Cerebellar nuclear complex (tissue), 1 donor: ENCODE measurements at regions not wholly inside any gene's neighbourhood (a gene's known extent, or its start where the extent isn't known, plus 50 kb on each side); places are given as distances from the start of the nearest gene placed in this dataset.

Source experiments
- DNase-seq, 2 experiments: peaks; one replicate each; lab custom pipeline; 2025; lab: John Stamatoyannopoulos, UW

- no peak for DNase-seq
Observed at GRCh38 chr11:79570104-79570503, 129.3 kb upstream of the TENM4 start.

DNA sequence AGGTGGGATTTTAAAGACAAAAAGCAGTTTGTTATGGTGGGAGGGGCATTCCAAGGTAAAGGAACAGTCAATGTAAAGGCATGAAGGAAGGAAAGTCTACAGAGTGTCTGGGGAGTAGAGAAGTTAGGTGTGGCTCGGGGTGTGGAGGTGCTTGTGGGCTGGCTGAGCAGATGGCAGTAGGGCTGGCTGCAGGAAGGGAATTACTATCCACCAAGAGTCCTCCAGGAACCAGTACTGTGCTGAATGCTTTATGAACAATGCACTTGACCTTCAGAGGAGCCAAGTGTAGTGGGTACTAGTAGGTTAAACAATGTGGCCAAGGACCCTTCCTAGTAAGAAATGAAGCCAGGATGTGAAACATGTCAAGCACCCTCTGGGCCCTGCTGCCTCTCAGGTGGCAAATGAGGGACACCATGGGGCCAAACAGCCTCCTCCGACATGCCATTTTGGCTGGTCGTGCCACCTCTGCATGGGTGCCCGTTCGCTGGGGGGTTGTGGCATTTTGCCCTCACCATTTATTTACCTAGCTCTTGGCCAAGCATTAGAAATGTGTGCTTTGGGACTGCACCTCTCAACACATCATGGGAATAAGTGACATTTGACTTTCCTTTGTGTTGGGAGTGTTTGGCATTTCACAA lies 123.6 kb upstream of the TENM4 start:
- DNase-seq = no peak

DNA sequence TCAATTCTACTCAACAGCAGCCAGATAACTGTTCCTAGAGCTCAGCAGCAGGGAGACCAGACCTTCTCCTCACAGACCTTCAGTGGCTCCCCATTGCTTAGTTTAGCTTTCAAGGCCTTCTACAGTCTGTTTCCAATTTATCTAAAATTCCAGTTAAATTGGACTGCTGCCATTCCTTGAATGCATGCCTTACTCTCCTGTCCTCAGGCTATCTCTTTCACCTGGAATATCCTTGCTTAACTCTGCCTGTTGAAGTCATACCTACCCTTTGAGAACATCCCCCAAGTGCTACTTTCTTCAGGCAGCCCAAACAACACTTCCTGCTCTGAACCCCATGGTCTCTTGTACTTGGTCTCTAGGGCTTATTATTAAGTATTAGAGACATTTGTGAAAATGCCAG lies 120.7 kb upstream of the TENM4 start:
- DNase-seq = no peak

DNA sequence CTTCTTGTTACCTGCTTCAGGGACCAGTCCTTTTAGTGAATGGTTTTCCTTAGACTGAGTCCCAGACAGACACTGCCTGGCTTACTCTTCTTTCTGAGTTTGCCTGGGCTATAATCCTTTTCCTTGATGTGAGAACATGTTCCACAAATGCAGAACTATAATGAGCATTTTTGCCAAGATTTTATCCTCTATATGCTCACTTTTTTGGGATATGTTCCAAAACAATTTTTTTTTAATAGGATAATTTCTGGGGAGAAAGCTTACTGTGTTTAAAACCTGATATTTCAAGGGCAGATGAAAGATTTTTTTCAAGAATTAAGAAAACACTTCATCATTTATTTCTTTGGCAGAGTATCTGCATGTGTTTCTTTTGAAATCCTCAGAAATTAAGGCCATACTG lies 110.0 kb upstream of the TENM4 start:
- no peak for DNase-seq

GRCh38 chr11:79547256-79547655 lies 106.4 kb upstream of the TENM4 start:
- no peak for DNase-seq

GRCh38 chr11:79546351-79546750 lies 105.5 kb upstream of the TENM4 start:
- DNase-seq = no peak

DNA sequence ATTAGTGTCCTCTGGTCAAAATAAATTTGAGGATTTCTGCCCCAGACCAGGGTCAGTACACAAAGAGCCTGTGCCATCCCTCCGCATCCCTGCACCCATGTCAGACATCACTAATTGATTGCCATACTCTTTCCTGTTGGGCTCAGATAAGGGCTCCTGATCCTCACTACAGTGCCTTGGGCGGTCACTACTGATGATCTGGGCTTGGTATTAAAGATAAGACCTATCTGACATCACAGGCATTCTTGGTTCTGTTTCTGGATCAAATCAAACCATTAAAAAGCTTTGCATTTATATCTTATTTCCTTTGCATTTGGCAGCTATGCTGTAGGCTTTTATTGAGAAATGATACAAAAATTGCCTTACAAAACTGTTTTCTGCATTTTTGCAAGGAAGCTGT lies 103.5 kb upstream of the TENM4 start:
- DNase-seq = no peak

- no peak for DNase-seq
Observed at GRCh38 chr11:79543101-79543500, 102.3 kb upstream of the TENM4 start.

DNA sequence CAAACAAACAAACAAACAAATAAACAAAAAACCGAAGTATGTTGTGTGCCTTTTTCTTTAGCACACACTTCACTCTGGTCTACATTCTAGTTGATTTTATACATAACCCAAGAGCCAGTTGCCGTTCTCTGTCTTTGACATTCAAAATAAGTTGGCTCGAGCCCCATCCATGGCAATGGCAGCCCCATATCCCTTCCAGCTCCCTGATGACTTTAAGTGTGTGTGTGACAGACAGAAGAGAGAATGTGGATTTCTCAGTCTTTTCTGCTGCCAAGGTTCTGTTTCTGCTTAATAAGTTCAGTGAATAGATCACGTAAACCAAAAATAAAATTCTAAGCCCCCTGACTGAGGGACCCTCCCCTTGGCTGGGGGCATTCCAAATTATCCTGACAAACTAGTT lies 100.6 kb upstream of the TENM4 start:
- no peak for DNase-seq

DNA sequence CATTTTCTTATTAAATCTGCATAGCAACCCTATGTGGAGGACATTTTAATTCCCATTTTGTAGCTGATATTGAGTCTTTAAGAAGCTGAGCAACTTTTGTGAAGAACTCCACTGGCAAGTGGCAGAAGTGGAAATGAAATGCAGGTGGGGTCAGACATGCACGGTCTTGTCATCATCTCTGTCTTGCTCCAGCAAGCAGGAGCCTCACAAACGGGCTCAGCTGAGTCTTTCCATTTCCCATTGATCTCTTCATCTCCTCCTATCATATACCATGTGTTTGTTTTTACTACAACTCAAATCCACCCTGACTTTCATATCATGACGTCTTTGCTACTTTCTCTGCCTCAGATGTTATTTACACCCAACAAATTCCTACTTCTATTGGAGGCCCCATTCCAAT lies 97.9 kb upstream of the TENM4 start:
- no peak for DNase-seq

- no peak for DNase-seq
Observed at GRCh38 chr11:79536155-79536917, 95.5 kb upstream of the TENM4 start.

DNA sequence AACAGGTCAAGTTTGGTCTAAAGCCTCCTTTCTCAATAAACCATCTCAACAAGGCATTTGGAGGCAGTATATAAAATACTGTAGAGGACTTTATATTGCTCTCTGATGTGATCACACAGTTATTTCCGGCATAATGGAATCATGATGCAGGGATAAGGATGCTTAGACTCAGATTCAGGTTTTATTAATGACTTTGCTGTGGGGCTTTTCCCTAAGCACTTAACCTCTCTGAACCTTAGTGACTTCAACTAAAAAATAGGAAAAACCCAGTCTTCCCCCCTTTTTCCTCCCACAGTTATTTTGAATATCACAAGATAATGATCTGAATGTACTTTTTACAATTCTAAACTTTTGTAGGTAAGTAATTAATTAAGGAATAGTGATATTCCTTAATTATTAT lies 94.8 kb upstream of the TENM4 start:
- DNase-seq = no peak

DNA sequence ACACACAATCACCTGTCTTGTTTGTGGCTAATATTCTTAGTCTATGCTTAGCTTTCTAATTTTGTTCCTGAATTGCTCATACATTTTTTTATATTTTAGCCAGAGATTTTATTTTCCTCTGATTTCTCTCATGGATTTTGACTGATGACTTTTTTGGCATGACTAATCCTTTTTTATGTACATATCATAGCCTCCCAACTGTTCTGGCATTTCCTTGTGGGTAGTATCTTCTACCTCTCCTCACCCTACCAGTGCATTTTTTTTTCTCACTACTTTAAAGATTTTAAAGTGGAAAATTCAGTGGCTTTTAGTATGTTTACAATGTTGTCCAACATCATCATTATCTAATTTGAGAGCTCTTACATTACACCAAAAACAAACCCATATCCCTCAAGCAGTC lies 84.4 kb upstream of the TENM4 start:
- DNase-seq = no peak

DNA sequence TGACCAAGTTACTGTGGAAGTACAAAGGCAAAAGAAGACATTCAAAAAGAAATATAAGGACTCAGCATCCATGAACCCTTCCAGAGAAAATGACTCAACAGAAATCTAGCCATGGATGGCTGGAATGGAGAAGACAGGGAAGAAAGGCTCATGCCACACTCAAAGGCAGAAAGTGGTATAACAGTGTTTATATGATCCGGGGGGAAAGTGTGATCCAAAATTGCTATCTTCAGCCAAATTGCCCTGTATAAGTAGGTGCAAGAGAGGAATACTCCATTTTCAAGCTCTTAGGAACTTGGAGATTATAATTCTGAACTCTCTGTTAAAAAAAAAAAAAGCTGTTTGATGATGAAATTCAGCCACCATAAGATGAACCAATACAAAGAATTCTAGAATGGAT lies 81.8 kb upstream of the TENM4 start:
- no peak for DNase-seq

DNA sequence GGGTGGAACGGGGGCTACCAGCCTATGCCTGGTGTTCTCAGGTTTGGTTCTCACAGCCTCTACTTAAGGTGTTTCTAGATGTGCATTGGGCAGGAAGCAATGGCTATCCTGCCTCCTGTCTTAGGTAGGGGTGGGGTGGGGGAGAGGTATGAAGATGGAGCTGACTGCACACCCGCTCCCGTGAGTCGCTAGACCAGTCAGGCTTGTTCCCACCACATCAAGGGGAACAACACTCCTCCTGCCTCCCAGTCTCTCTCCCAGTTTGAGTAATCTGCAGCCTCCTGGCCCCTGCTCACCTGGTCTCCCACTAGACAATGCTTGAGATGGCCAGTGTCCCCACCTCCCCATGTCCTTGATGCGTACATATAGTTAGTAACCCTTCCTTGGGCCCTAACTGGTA lies 79.3 kb upstream of the TENM4 start:
- DNase-seq = no peak

- DNase-seq = no peak
Observed at GRCh38 chr11:79515781-79516180, 75.0 kb upstream of the TENM4 start.

DNA sequence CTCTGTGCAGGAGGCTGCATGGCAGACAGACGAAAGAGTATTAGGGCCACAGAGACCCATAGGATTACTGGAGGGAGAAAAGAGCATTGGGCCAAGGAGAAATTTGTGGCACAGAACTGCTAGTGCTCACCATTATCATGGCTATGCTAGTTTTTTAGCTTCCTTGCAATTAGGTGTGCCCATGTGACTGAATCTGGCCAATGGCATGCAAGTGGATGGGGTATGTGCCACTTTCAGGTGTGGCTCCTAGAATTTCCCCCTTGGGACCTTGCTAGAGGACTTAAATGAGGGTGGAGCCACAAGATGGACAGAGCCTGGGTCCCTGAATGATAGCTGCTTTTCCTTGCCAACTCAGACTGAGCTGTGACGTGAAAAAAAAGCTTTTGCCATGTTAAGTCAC lies 73.9 kb upstream of the TENM4 start:
- no peak for DNase-seq

GRCh38 chr11:79514290-79514689 lies 73.5 kb upstream of the TENM4 start:
- no peak for DNase-seq

DNA sequence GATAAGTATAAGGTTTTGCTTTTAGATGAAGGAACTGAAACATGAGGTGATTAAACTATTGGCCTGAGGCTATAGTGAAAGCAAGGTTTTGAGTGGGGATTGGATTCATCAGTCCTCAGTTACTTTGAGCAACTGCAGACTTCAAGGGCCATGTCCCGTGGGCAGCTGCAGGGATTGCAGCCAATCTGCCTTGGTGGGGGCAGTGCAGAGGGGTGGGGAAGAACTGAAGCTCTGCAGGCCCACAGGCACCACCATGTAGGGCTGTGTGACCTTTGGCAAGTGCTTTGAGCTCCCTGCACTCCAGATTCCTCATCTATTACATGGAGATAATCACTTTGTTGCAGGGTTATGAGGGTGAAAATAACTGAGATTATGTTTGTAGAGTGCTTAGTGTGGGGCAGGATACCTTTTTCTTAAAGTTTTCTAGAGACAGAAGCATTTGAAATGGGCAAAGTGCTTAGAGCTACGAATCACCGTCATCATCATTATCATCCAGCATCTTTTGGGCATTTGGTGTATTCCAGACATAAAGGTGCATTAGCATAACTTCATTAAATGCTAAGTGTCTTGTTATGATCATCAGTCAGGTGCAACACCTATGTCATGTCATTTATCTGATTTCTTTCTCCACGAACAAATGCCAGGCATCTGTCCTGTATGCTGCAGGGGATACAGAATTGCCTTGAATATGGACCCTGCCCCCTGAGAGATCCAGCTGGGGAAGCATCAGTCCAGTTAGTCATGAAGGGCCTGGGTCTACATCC lies 72.1 kb upstream of the TENM4 start:
- DNase-seq = no peak

- DNase-seq = no peak
Observed at GRCh38 chr11:79510960-79511359, 70.1 kb upstream of the TENM4 start.

- no peak for DNase-seq
Observed at GRCh38 chr11:79508461-79508860, 67.6 kb upstream of the TENM4 start.

GRCh38 chr11:79507706-79508105 lies 66.9 kb upstream of the TENM4 start:
- DNase-seq = no peak

DNA sequence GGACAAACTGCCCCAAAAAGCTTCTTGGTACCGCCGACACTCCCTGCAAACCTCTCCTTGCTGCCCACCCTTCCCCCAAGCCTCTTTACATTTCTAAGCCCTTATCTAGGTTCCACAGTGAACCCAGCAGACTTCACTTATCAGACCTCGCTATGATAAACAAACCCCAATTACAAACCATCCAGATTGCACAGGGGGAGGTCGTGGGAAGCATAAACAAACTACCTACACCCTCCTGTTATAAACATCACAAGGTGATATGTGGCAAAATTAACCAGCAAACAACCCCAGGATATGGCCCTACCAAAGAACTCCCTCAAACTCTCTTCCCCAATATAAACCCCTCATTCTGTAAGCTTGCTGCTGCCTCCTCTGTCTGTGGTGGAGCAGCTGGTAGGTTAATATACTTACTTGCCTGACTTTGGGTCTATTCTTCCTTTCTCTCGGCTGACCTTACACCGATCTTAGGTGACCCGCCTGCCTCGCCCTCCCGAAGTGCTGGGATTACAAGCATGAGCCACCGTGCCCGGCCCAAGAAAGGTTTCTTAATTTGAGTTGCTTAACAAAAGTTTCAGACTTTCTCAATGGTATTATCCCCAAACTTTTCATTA lies 66.0 kb upstream of the TENM4 start:
- no peak for DNase-seq
